ENCODE measurements at regions not wholly inside any gene's neighbourhood (a gene's known extent, or its start where the extent isn't known, plus 50 kb on each side); places are given as distances from the start of the nearest gene placed in this dataset.

DNA sequence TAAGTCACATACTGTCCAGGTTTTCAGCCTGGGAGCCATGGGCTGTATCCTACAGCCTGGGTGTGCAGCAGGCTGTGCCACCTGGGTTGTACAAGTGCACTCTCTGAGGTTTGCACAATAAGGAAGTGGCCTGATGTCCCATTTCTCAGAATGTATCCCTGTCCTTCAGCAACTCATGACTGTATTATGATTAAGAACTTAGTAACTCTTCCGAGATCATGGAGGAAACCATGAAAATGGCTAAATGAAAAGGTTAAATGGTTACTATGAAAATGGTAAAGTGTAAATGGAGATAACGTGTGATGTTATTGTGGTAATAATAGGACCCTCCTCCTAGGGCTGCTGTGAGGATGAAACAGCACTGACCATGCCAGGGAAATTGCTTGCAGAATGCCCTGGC lies 227.6 kb downstream of the ANKRD60 start:
- WGBS, 3 donors, result 83 to 91% (median 83%) methylated on average over 2 of the region's 2 CpGs
- no peaks in the 10 kb centered on the region for H3K9me3 ChIP-seq (ENCODE audit: control insufficient read depth in 2 of 2, insufficient read depth in 1 of 2, low read depth in 1 of 2, low read length in 1 of 2)
- no peaks in the 10 kb centered on the region for H3K4me1 ChIP-seq (ENCODE audit: control insufficient read depth in 3 of 3, insufficient read depth in 2 of 3, low read depth in 1 of 3, low read length in 2 of 3)
- H3K27ac ChIP-seq (ENCODE audit: low read depth in 1 of 3, low read length in 2 of 3), result no peak overlapping the region
- no peaks in the 10 kb centered on the region for H3K36me3 ChIP-seq (ENCODE audit: control insufficient read depth in 3 of 3, insufficient read depth in 2 of 3, low read depth in 1 of 3, low read length in 3 of 3)
- H3K4me3 ChIP-seq (ENCODE audit: low read depth in 1 of 3, low read length in 3 of 3), result no peak overlapping the region
- H3K27me3 ChIP-seq (ENCODE audit: control insufficient read depth in 3 of 3, insufficient read depth in 3 of 3, low read length in 3 of 3), result no peaks in the 10 kb centered on the region
- no peak for FAIRE-seq
- DNase-seq, result no peak

DNA sequence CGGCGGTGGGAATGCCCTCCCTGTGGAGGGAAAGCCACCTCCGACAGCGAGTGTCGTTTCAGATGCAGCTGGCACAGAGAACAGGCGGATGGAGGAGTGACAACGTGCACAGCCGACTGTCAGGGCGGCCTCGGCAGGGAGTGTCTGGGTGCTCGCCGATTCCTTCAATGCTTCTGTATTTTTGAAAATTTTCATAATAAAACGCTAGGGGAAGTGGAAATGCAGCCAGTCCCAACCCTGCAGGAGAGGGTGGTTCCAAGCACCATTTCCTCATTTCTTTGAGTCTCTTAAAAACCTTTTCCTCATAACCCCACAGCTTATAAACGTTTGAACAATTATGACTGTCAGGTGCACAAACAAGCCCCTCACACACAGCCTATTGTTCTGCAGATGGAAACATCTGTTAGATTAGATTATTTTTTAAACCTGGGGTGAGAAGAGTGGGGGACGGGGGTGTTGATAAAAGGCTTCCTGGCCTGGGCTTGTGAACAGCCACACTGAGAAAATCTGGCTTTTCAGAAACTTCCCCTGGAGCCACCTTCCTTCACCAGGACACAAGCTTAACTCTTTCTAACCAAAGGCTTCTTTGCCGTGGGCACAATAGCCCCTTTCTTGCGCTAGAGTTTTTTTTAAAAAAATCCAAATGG lies 228.9 kb downstream of the ANKRD60 start:
- Histone ChIP-seq H3K4me3 (ENCODE audit: low read depth in 1 of 3, low read length in 3 of 3) (no peak overlapping the region), H3K27me3 (ENCODE audit: control insufficient read depth in 3 of 3, insufficient read depth in 3 of 3, low read length in 3 of 3) (no peaks in the 10 kb centered on the region), H3K4me1 (ENCODE audit: control insufficient read depth in 3 of 3, insufficient read depth in 2 of 3, low read depth in 1 of 3, low read length in 2 of 3) (no peaks in the 10 kb centered on the region), H3K36me3 (ENCODE audit: control insufficient read depth in 3 of 3, insufficient read depth in 2 of 3, low read depth in 1 of 3, low read length in 3 of 3) (no peaks in the 10 kb centered on the region), H3K9me3 (ENCODE audit: control insufficient read depth in 2 of 2, insufficient read depth in 1 of 2, low read depth in 1 of 2, low read length in 1 of 2) (no peaks in the 10 kb centered on the region), H3K27ac (ENCODE audit: low read depth in 1 of 3, low read length in 2 of 3) (no peak overlapping the region)
- peak in 1 of 2 donors; percentile 23 for DNase-seq
- no peak for FAIRE-seq
- 14 to 17% (median 15%) methylated on average over 17 of the region's 17 CpGs for WGBS, 3 donors

DNA sequence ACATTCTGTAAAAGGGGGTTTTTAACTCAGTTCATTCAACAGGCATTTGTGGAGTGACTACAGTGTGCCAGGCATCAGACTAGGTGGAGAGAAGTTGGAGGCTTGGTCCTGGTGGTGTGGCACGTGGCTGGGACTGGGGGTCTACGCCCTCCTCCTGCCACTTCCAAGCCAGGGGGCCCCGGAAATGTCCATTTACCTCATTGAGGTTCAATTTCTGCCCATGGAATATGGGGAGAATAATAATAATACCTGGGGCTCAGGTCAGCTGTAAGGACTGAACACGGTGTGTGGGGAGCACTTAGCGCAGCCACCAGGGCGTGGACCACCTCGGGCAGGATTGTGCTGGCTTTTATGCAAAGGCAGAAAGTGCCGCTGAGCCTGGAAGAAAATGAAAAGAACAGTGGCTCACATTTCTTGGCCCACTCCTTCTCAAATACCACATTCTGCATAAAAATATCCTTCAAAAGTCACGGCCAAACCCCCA lies 229.4 kb downstream of the ANKRD60 start:
- WGBS, 3 donors, result 46 to 60% (median 56%) methylated on average over 9 of the region's 9 CpGs
- H3K27ac ChIP-seq (ENCODE audit: low read depth in 1 of 3, low read length in 2 of 3), result no peak overlapping the region

DNA sequence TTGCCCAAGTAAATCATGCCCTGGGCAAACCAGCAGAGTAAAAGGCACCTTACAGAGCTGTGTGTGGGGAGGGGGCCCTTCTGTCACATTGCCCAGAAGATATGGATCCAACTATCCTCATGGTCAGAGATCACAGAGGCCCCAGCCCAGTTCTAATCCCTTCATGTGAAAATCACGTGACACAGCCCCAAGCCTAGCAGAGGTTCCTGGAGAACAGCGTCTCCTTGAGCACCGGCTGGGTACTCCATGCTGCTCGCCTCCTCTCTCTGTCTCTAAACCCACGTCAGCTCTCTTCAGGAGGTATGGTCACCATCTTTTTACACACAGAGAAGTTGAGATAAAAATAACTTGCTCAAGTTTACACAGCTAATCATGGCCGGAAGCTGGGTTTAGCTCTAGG lies 230.2 kb downstream of the ANKRD60 start:
- FAIRE-seq (no peak), DNase-seq (no peak)
- 88 to 91% (median 90%) methylated on average over 6 of the region's 6 CpGs for WGBS, 3 donors
- no peak overlapping the region for H3K4me3 ChIP-seq (ENCODE audit: low read depth in 1 of 3, low read length in 3 of 3)
- H3K27me3 ChIP-seq (ENCODE audit: control insufficient read depth in 3 of 3, insufficient read depth in 3 of 3, low read length in 3 of 3), result no peaks in the 10 kb centered on the region
- H3K9me3 ChIP-seq (ENCODE audit: control insufficient read depth in 2 of 2, insufficient read depth in 1 of 2, low read depth in 1 of 2, low read length in 1 of 2), result no peaks in the 10 kb centered on the region
- no peaks in the 10 kb centered on the region for H3K36me3 ChIP-seq (ENCODE audit: control insufficient read depth in 3 of 3, insufficient read depth in 2 of 3, low read depth in 1 of 3, low read length in 3 of 3)
- H3K27ac ChIP-seq (ENCODE audit: low read depth in 1 of 3, low read length in 2 of 3), result no peak overlapping the region
- H3K4me1 ChIP-seq (ENCODE audit: control insufficient read depth in 3 of 3, insufficient read depth in 2 of 3, low read depth in 1 of 3, low read length in 2 of 3), result no peaks in the 10 kb centered on the region

More for the DNA sequence above, 229.4 kb downstream of the ANKRD60 start:
- DNase-seq (no peak), FAIRE-seq (no peak)
- Histone ChIP-seq H3K4me1 (ENCODE audit: control insufficient read depth in 3 of 3, insufficient read depth in 2 of 3, low read depth in 1 of 3, low read length in 2 of 3) (no peaks in the 10 kb centered on the region), H3K36me3 (ENCODE audit: control insufficient read depth in 3 of 3, insufficient read depth in 2 of 3, low read depth in 1 of 3, low read length in 3 of 3) (no peaks in the 10 kb centered on the region), H3K9me3 (ENCODE audit: control insufficient read depth in 2 of 2, insufficient read depth in 1 of 2, low read depth in 1 of 2, low read length in 1 of 2) (no peaks in the 10 kb centered on the region), H3K27me3 (ENCODE audit: control insufficient read depth in 3 of 3, insufficient read depth in 3 of 3, low read length in 3 of 3) (no peaks in the 10 kb centered on the region), H3K4me3 (ENCODE audit: low read depth in 1 of 3, low read length in 3 of 3) (no peak overlapping the region)

DNA sequence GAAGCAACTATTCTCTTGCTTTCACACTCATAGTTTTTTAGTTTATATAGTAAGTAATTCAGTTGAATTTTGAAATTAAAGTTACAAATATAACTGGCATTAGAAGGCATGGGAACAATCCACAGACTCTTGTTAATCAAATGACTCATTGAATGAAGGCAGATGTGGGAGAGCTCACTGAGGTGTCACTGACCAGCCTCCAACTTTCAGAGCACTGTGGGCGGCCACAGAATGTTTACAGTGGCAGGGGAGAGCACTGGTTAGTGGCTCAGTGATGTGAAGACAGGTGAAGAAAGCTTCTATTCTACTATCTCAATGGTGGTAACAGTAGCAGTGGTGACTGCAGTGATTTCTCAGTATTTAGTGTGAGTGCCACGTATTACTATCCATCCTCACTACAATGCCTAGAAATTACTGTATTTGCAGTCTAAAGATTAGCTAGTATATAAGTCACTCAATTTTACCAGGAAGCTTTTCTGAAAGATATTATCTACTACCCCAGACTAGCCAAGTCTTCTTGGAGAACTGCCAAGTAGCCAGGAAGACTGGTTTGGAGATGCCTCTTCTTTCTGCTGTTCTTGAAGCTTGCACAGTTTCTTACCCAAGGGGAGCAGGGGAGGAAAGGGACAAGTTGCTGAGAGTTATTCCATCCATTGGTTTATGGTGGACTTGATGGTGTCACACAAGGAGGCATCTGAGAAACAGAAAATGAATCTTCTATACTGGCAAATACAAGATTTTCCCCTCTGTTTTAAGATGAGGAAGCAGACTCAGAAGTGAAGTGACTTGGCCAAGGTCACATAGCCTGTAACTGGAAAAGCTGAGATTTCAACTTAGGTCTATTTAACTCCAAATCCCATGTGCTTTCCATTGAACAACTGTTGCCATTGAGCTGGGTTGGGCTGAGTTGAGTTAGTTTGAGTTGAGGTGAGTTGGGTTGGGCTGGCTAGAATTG lies 231.2 kb downstream of the ANKRD60 start:
- no peak for DNase-seq
- H3K4me1 ChIP-seq (ENCODE audit: control insufficient read depth in 3 of 3, insufficient read depth in 2 of 3, low read depth in 1 of 3, low read length in 2 of 3), result no peaks in the 10 kb centered on the region
- H3K27ac ChIP-seq (ENCODE audit: low read depth in 1 of 3, low read length in 2 of 3), result no peak overlapping the region
- H3K9me3 ChIP-seq (ENCODE audit: control insufficient read depth in 2 of 2, insufficient read depth in 1 of 2, low read depth in 1 of 2, low read length in 1 of 2), result no peaks in the 10 kb centered on the region
- no peak for FAIRE-seq
- 34 to 57% (median 36%) methylated on average over 2 of the region's 2 CpGs for WGBS, 3 donors
- H3K27me3 ChIP-seq (ENCODE audit: control insufficient read depth in 3 of 3, insufficient read depth in 3 of 3, low read length in 3 of 3), result no peaks in the 10 kb centered on the region
- no peak overlapping the region for H3K4me3 ChIP-seq (ENCODE audit: low read depth in 1 of 3, low read length in 3 of 3)
- no peaks in the 10 kb centered on the region for H3K36me3 ChIP-seq (ENCODE audit: control insufficient read depth in 3 of 3, insufficient read depth in 2 of 3, low read depth in 1 of 3, low read length in 3 of 3)

DNA sequence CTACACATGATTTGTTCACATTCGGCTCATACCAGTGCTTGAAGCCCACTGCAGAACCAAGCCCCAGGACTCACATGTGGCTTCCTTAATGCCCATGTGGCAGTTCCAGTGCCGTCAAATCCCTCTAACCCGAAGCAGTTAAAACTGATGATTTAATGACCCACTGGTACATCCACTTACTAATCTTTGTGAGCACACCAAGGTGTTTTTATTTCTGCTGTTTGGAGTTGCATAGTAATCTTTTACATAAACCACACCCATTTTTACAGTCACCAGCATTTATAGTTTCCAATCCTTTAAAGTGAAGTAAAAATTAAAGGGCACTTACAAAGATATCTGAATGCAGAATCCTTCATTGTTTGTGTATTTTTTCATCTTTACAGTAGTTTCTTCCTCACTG lies 232.0 kb downstream of the ANKRD60 start:
- WGBS, 3 donors, result 34 to 55% (median 41%) methylated on average over 3 of the region's 3 CpGs
- no peaks in the 10 kb centered on the region for H3K9me3 ChIP-seq (ENCODE audit: control insufficient read depth in 2 of 2, insufficient read depth in 1 of 2, low read depth in 1 of 2, low read length in 1 of 2)
- H3K4me1 ChIP-seq (ENCODE audit: control insufficient read depth in 3 of 3, insufficient read depth in 2 of 3, low read depth in 1 of 3, low read length in 2 of 3), result no peaks in the 10 kb centered on the region
- no peak for DNase-seq
- no peaks in the 10 kb centered on the region for H3K36me3 ChIP-seq (ENCODE audit: control insufficient read depth in 3 of 3, insufficient read depth in 2 of 3, low read depth in 1 of 3, low read length in 3 of 3)
- no peak overlapping the region for H3K4me3 ChIP-seq (ENCODE audit: low read depth in 1 of 3, low read length in 3 of 3)
- no peak for FAIRE-seq
- no peak overlapping the region for H3K27ac ChIP-seq (ENCODE audit: low read depth in 1 of 3, low read length in 2 of 3)
- no peaks in the 10 kb centered on the region for H3K27me3 ChIP-seq (ENCODE audit: control insufficient read depth in 3 of 3, insufficient read depth in 3 of 3, low read length in 3 of 3)

DNA sequence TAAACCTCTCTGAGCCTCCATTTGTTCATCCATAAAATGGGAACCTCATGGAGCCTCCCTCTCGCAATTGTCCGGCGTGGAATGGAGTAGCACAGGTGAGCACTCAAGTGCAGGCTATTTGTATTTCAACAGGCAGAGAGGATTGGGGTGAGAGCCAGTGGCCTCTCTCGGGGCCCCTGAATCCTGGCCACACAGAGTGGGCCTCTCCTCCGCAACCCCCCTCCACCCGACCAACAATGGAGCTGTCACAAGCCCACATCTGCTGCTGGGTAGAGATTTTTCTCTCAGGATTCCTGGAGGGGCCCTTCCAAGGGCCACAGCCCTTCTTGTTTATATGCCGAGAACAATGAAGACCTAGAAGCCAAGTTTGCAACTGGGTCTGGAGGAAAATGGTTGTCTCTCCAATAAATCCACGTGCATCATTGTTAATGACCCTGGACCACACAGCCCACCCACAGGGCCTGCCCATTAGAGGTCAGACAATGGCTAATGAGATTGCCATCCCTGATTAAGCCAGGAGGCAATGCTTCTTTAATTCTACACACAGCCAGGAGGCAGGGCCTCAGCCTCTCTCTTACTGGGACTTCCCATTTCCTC lies 233.0 kb downstream of the ANKRD60 start:
- 81 to 90% (median 89%) methylated on average over 8 of the region's 8 CpGs for WGBS, 3 donors
- Histone ChIP-seq H3K36me3 (ENCODE audit: control insufficient read depth in 3 of 3, insufficient read depth in 2 of 3, low read depth in 1 of 3, low read length in 3 of 3) (no peaks in the 10 kb centered on the region), H3K27me3 (ENCODE audit: control insufficient read depth in 3 of 3, insufficient read depth in 3 of 3, low read length in 3 of 3) (peaks cover 0 to 4% (median 0%) of the 10 kb centered on the region in 3 donors), H3K27ac (ENCODE audit: low read depth in 1 of 3, low read length in 2 of 3) (no peak overlapping the region), H3K4me1 (ENCODE audit: control insufficient read depth in 3 of 3, insufficient read depth in 2 of 3, low read depth in 1 of 3, low read length in 2 of 3) (no peaks in the 10 kb centered on the region), H3K4me3 (ENCODE audit: low read depth in 1 of 3, low read length in 3 of 3) (no peak overlapping the region), H3K9me3 (ENCODE audit: control insufficient read depth in 2 of 2, insufficient read depth in 1 of 2, low read depth in 1 of 2, low read length in 1 of 2) (no peaks in the 10 kb centered on the region)
- DNase-seq (no peak), FAIRE-seq (no peak)

DNA sequence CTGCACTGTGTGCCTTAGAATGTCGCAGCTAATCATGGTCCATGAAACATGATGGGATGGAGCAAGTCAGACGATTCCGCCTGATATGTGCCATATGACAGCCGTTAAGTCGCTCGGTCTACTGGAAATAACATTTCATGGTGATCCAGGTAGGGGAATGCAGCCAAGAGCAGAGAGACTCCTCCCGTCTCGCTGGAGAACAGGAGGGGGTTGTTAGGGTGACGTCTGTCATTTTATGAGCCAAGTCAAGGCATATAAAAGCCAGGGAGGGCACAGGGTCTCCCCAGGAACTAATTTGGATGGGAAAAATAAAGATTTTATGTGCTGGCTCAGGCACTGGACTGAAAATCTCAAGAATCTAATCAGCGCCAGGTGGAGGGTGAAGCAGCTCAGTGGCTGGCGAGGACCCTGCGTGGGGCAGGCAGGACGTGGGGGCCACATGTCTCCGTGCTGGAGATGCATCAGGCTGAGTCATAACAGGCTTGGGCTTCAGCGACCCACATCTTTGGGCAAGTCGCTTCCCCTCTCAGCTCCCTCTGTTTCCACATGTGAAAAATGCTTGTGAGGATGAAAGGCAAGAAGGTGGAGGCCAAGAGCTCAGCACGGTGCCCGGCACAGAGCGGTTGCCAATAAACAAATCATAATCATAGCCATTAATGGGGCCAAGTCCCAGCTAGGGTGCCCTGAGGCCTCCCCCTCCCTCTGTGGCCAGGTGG lies 234.6 kb downstream of the ANKRD60 start:
- Histone ChIP-seq H3K4me3 (ENCODE audit: low read depth in 1 of 3, low read length in 3 of 3) (no peak overlapping the region), H3K36me3 (ENCODE audit: control insufficient read depth in 3 of 3, insufficient read depth in 2 of 3, low read depth in 1 of 3, low read length in 3 of 3) (no peaks in the 10 kb centered on the region), H3K4me1 (ENCODE audit: control insufficient read depth in 3 of 3, insufficient read depth in 2 of 3, low read depth in 1 of 3, low read length in 2 of 3) (no peaks in the 10 kb centered on the region), H3K27me3 (ENCODE audit: control insufficient read depth in 3 of 3, insufficient read depth in 3 of 3, low read length in 3 of 3) (peaks cover 0 to 4% (median 0%) of the 10 kb centered on the region in 3 donors), H3K27ac (ENCODE audit: low read depth in 1 of 3, low read length in 2 of 3) (no peak overlapping the region), H3K9me3 (ENCODE audit: control insufficient read depth in 2 of 2, insufficient read depth in 1 of 2, low read depth in 1 of 2, low read length in 1 of 2) (no peaks in the 10 kb centered on the region)
- FAIRE-seq (no peak), DNase-seq (no peak)
- 67 to 80% (median 74%) methylated on average over 19 of the region's 19 CpGs for WGBS, 3 donors

All from small intestine (tissue), 7 donors.